Endothelial cell of umbilical vein (primary cell): ENCODE measurements at regions not wholly inside any gene's neighbourhood (a gene's known extent, or its start where the extent isn't known, plus 50 kb on each side); places are given as distances from the start of the nearest gene placed in this dataset.

Source experiments
- BruUV-seq: library from RNA; stranded (reverse); fragments of 400-500 nt; replicated peaks from 2 replicates; lab custom pipeline; 2021; lab: Mats Ljungman, UMichigan
- CTCF ChIA-PET: fragments of 300-600, 350-600 bp; sonication (Branson Sonifier 250); formaldehyde crosslinking; loops from one replicate; lab custom pipeline; 2021; ENCODE audit warnings: antibody characterized with exemption, inconsistent platforms; lab: Charles Lee
- POLR2A ChIA-PET: fragments of 300-600, 350-600 bp; sonication (Branson Sonifier 250); formaldehyde crosslinking; loops from one replicate; lab custom pipeline; 2021; ENCODE audit warnings: antibody characterized with exemption, inconsistent platforms; lab: Charles Lee
- DNase-seq: peaks from one replicate; pipeline ENCODE4 v3.0.0-alpha.2; 2011; ENCODE audit warnings: low read depth, low spot score
- FAIRE-seq: peaks from 2 replicates; lab custom pipeline; 2011; peaks lifted over from hg19 to GRCh38; lab: Jason Lieb, UNC
- H2AFZ ChIP-seq: 2 replicates; pipeline ENCODE4 v1.6.0; 2012; ENCODE audit warnings: low read depth, low read length, control low read depth, inconsistent platforms
- H3K27ac ChIP-seq: 2 replicates; pipeline ENCODE4 v1.5.1; 2011; ENCODE audit warnings: low read depth, mild to moderate bottlenecking, control low read depth, low read length, moderate library complexity; ENCODE audit not compliant: insufficient read depth
- H3K27me3 ChIP-seq, 2 experiments: 2 replicates each; pipeline versions ENCODE4 v1.6.0 to v1.6.1; 2011; ENCODE audit warnings: low read length in 2 of 2, mixed read lengths in 1 of 2; ENCODE audit not compliant: control insufficient read depth in 2 of 2, insufficient read depth in 2 of 2
- H3K36me3 ChIP-seq, 2 experiments: 2 replicates in 1 of 2; 3 replicates in 1 of 2; pipeline ENCODE4 v1.5.1; 2011; ENCODE audit warnings: low read length in 2 of 2, mild to moderate bottlenecking in 1 of 2, moderate library complexity in 1 of 2; ENCODE audit not compliant: control insufficient read depth in 2 of 2, insufficient read depth in 2 of 2; ENCODE audit errors: extremely low read depth in 1 of 2
- H3K4me1 ChIP-seq: 3 replicates; pipeline ENCODE4 v1.5.1; 2011; ENCODE audit warnings: mild to moderate bottlenecking, low read length; ENCODE audit not compliant: control insufficient read depth, insufficient read depth; ENCODE audit errors: extremely low read depth
- H3K4me2 ChIP-seq: 2 replicates; pipeline ENCODE4 v1.6.1; 2011; ENCODE audit warnings: low read length, control low read depth, mixed read lengths; ENCODE audit not compliant: insufficient read depth
- H3K4me3 ChIP-seq, 3 experiments: fragments of 200-600 bp in 1 of 3; sonication (generic), shearing (Covaris generic) in 1 of 3; replicated peaks in 1 of 3; 2 replicates each; pipeline ENCODE4 v1.5.1; 2011 to 2016; ENCODE audit warnings: control low read depth in 3 of 3, low read length in 3 of 3, mild to moderate bottlenecking in 2 of 3, inconsistent platforms in 1 of 3, low read depth in 1 of 3, moderate library complexity in 1 of 3; ENCODE audit not compliant: insufficient read depth in 1 of 3
- H3K79me2 ChIP-seq: 2 replicates; pipeline ENCODE4 v1.6.0; 2012; ENCODE audit warnings: low read length, inconsistent platforms; ENCODE audit not compliant: control insufficient read depth, insufficient read depth
- H3K9ac ChIP-seq: replicated peaks from 2 replicates; pipeline ENCODE3; 2011; ENCODE audit warnings: low read length, control low read depth; ENCODE audit not compliant: insufficient read depth; ENCODE audit errors: extremely low read depth
- H3K9me1 ChIP-seq: replicated peaks from 3 replicates; pipeline ENCODE4 v1.6.0; 2011; ENCODE audit warnings: mild to moderate bottlenecking, low read length; ENCODE audit not compliant: control insufficient read depth, insufficient read depth; ENCODE audit errors: extremely low read depth
- H3K9me3 ChIP-seq: replicated peaks from 2 replicates; pipeline ENCODE4 v1.5.1; 2012; ENCODE audit warnings: low read length, inconsistent platforms; ENCODE audit not compliant: control insufficient read depth, insufficient read depth
- H4K20me1 ChIP-seq: replicated peaks from 2 replicates; pipeline ENCODE3; 2011; ENCODE audit warnings: mild to moderate bottlenecking, low read length; ENCODE audit not compliant: control insufficient read depth, insufficient read depth; ENCODE audit errors: extremely low read depth
- CTCF ChIP-seq, 2 donors: IDR thresholded peaks; 1 replicate in 1 of 2; 2 replicates in 1 of 2; pipeline ENCODE4 v1.5.1; 2011; ENCODE audit warnings: low read length in 2 of 2, mild to moderate bottlenecking in 2 of 2, moderate library complexity in 2 of 2, control low read depth in 1 of 2, inconsistent platforms in 1 of 2, low read depth in 1 of 2; ENCODE audit not compliant: insufficient read depth in 1 of 2; ENCODE audit errors: extremely low read depth in 1 of 2
- EZH2 ChIP-seq: IDR thresholded peaks from 2 replicates; pipeline ENCODE4 v1.6.1; 2012; ENCODE audit warnings: borderline replicate concordance, low read depth, mild to moderate bottlenecking, moderate library complexity, low read length, inconsistent platforms; ENCODE audit not compliant: severe bottlenecking
- FOS ChIP-seq: IDR thresholded peaks from 2 replicates; pipeline ENCODE4 v1.6.1; 2011; ENCODE audit warnings: mild to moderate bottlenecking, low read length, moderate library complexity, borderline replicate concordance; ENCODE audit not compliant: insufficient read depth
- GATA2 ChIP-seq: IDR thresholded peaks from 2 replicates; pipeline ENCODE4 v1.7.0; 2011; ENCODE audit warnings: low read depth, mild to moderate bottlenecking, moderate library complexity, mixed read lengths, low read length; ENCODE audit not compliant: insufficient read length, insufficient read depth
- JUN ChIP-seq: IDR thresholded peaks from 2 replicates; pipeline ENCODE4 v1.6.1; 2011; ENCODE audit warnings: borderline replicate concordance, low read depth; ENCODE audit not compliant: insufficient read length, insufficient read depth
- MAX ChIP-seq: IDR thresholded peaks from 2 replicates; pipeline ENCODE4 v1.6.1; 2011; ENCODE audit not compliant: insufficient read depth, insufficient read length
- MYC ChIP-seq: IDR thresholded peaks from one replicate; pipeline ENCODE4 v1.6.1; 2011; ENCODE audit warnings: mild to moderate bottlenecking, low read depth, low read length
- POLR2A ChIP-seq: IDR thresholded peaks from 2 replicates; pipeline ENCODE4 v1.6.1; 2012; ENCODE audit warnings: low read depth, mild to moderate bottlenecking, control low read depth, low read length
- POLR2AphosphoS5 ChIP-seq: IDR thresholded peaks from 2 replicates; pipeline ENCODE4 v1.6.1; 2012; ENCODE audit warnings: low read depth, mild to moderate bottlenecking, control low read depth, low read length, moderate library complexity; ENCODE audit not compliant: insufficient read depth
- dilution Hi-C: fragments of 300-500 bp; cut with MboI; formaldehyde crosslinking; loops from one replicate; pipeline ENCODE4 v1.15.0; 2019; ENCODE audit warnings: low sequenced_read_pairs; ENCODE audit not compliant: extremely low pct_ligation_motif_present
- intact Hi-C: fragments of 100-400 bp; cut with micrococcal nuclease; formaldehyde crosslinking; loops from one replicate; pipeline ENCODE4 v1.10.0; 2022

GRCh38 chr20:57073402-57073801 lies 193.0 kb downstream of the BMP7 start:
- H3K27me3 ChIP-seq, result no peaks in the 10 kb centered on the region
- no peaks in the 10 kb centered on the region for H3K9me1 ChIP-seq
- TF ChIP-seq FOS, result no peak
- no peak for TF ChIP-seq POLR2A
- no peak for TF ChIP-seq GATA2
- no peak for TF ChIP-seq EZH2
- no peak for TF ChIP-seq JUN
- TF ChIP-seq MYC, result no peak
- no peak for TF ChIP-seq CTCF (IDR thresholded peaks at IDR 0.05; ENCODE audit: extremely low read depth in 1 of 2, insufficient read depth in 1 of 2, low read depth in 1 of 2, low read length in 2 of 2)
- no peak for TF ChIP-seq POLR2AphosphoS5
- TF ChIP-seq MAX, result no peak
- no peak for DNase-seq
- no peaks in the 10 kb centered on the region for H4K20me1 ChIP-seq
- no peaks in the 10 kb centered on the region for H3K4me1 ChIP-seq
- H3K9me3 ChIP-seq, result no peaks in the 10 kb centered on the region
- H3K4me3 ChIP-seq, result no peak overlapping the region
- no peak overlapping the region for H2AFZ ChIP-seq
- BruUV-seq, result no TSS peak
- ChIA-PET POLR2A (no interaction called here), CTCF (no interaction called here)
- no peak for FAIRE-seq
- H3K79me2 ChIP-seq, result no peaks in the 10 kb centered on the region
- no peak overlapping the region for H3K4me2 ChIP-seq
- intact Hi-C loops, result no loop called here
- dilution Hi-C loops, result no loop called here
- H3K36me3 ChIP-seq, result no peaks in the 10 kb centered on the region
- no peak overlapping the region for H3K27ac ChIP-seq
- H3K9ac ChIP-seq, result no peak overlapping the region
